Stimulated activated naive CD4-positive, alpha-beta T cell (primary cell): ENCODE measurements at regions not wholly inside any gene's neighbourhood (a gene's known extent, or its start where the extent isn't known, plus 50 kb on each side); places are given as distances from the start of the nearest gene placed in this dataset.
"Not testable (repeated sequence)": the region's sequence is repeated elsewhere in the genome, so short reads cannot be mapped to it uniquely, and the experiment has no call there.

Experiments
- DNase-seq, 6 experiments: peaks; one replicate each; lab custom pipeline; 2025; lab: John Stamatoyannopoulos, UW

DNA sequence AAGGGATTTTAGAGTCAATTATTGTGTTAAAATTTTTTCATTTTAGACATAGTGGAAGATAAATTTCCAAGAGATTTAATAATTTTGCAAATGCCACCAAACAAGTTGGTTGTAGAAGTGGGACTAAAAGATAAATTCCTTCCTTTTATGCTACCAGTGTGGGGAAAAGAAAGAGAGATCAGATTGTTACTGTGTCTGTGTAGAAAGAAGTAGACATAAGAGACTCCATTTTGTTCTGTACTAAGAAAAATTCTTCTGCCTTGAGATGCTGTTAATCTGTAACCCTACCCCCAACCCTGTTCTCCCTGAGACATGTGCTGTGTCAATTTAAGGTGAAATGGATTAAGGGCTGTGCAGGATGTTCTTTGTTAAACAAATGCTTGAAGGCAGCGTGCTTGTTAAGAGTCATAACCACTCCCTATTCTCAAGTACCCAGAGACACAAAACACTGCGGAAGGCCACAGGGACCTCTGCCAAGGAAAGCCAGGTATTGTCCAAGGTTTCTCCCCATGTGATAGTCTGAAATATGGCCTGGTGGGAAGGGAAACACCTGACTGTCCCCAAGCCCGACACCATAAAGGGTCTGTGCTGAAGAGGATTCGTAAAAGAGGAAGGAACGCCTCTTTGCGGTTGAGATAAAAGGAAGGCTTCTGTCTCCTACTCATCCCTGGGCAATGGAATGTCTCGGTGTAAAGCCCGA lies 117.0 kb downstream of the CEP44 start:
- not testable (repeated sequence) for DNase-seq

GRCh38 chr4:174398728-174399127 lies 115.0 kb downstream of the CEP44 start:
- no peak for DNase-seq

GRCh38 chr4:174397366-174398155 lies 113.8 kb downstream of the CEP44 start:
- no peak for DNase-seq

DNA sequence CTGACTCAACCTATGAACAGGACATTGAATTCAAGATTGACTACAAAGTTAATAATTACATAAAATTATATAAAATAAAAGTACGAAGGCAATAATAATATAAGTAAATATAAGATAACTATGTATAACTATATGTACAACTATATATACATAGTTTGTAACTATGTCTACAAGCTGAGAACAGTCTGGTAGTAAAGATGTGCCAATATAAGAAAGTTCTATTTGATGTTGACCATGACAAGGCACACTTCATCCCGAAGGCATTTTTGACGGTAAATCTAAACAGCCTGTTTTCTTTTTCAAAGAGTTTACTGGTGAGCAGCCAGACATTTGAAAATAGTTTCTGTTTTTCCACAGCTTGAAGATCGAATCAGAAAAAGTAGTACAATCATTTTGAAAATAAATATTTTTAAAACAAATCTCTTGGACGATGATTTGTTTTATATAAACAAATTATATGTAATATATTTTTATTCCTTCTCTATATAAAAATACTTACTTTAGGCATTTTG lies 112.9 kb downstream of the CEP44 start:
- no peak for DNase-seq

DNA sequence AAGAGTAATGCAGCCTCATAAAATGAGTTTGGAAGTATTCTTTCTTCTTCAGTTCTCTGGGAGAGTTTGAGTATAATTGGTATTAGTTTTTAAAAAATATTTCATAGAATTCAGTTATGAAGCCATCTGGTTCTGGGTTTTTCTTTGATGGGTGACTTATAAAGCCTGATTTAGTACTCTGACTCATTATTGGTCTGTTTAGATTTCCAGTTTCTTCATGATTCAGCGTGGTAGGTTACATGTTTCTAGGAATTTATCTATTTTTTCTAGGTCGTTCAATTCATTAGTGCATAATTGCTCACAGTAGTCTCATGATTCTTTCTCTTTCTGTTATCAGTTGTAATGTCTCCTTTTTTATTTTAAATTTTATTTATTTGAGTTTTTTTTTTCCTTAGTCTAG lies 111.2 kb downstream of the CEP44 start:
- DNase-seq = no peak

DNA sequence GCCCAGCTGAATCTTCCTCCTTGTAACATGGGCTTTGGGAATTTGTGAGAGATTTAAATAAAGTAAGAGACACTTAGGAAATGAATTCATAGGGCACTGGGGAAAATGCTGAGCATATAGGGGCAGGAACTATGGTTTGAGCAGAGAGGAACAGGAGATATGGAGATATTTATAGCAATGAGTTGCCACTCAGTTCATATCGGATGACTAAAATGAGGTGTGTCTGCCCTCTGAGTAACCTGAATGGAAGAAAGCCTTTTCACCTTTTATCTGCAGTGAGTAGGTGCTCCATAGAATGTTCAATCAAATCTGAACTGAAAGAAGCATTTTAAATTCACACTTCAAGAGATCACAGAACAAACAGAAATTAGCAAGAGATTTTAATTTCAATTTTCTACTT lies 105.7 kb downstream of the CEP44 start:
- no peak for DNase-seq

DNA sequence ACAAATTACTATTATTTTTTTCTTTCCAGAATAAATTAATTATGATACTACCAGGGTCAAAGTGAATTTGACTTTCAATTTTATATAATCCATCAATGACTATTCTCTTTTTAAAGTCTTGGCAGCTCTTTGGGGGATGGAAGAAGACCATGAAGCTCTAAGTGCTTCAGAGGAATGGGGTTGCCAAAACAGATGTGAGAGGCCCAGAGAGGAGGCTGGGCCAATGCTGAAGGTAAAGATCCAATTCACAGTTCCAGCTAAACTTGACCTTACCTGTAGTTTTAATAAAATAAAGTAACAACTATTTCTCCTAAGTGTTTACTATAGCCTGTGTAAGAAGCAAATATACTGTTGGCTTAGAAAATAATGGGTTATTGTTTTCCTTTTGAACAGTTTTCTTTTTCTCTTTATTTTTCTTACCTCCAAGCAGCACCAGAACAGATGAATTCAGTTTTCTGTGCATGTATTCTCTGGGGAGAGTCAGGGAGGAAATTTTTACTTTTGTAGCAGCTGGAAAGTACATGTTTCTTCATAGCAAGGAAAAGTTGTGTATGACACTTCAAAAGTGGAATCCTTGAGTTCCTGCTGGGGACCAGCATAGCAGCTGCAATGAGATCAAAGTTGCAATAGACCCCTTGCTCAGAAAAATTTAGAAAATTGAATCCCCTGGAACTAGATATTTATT lies 104.9 kb downstream of the CEP44 start:
- DNase-seq = no peak

- DNase-seq = no peak
Measured at GRCh38 chr4:174387721-174388120, 104.0 kb downstream of the CEP44 start.

- DNase-seq = no peak
Measured at GRCh38 chr4:174387143-174387542, 103.4 kb downstream of the CEP44 start.

- DNase-seq = no peak
Measured at GRCh38 chr4:174383783-174384182, 100.1 kb downstream of the CEP44 start.

DNA sequence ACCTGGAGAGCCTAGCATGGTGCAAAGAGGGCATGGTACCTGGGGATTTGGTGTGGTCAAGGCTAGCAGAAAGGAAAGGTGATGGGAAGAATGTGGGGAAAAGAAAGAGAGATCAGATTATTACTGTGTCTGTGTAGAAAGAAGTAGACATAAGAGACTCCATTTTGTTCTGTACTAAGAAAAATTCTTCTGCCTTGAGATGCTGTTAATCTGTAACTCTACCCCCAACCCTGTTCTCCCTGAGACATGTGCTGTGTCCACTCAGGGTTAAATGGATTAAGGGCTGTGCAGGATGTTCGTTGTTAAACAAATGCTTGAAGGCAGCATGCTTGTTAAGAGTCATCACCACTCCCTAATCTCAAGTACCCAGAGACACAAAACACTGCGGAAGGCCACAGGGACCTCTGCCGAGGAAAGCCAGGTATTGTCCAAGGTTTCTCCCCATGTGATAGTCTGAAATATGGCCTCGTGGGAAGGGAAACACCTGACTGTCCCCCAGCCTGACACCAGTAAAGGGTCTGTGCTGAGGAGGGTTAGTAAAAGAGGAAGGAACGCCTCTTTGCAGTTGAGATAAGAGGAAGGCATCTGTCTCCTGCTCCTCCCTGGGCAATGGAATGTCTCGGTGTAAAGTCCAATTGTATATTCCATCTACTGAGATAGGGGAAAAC lies 99.4 kb downstream of the CEP44 start:
- not testable (repeated sequence) for DNase-seq
